Right lung (tissue), 2 donors: ENCODE measurements at regions not wholly inside any gene's neighbourhood (a gene's known extent, or its start where the extent isn't known, plus 50 kb on each side); places are given as distances from the start of the nearest gene placed in this dataset.
A peak's percentile ranks its signal among the peaks of the same experiment; 100 is the strongest.
"Not testable (repeated sequence)": the region's sequence is repeated elsewhere in the genome, so short reads cannot be mapped to it uniquely, and the experiment has no call there.

Experiments used
- DNase-seq, 2 donors: peaks; one replicate each; pipeline ENCODE4 v3.0.0-alpha.2; 2013

- no peak for DNase-seq
Observed at GRCh38 chr14:30160608-30161007, 233.0 kb upstream of the PRKD1 start.

- no peak for DNase-seq
Observed at GRCh38 chr14:30162066-30162465, 234.4 kb upstream of the PRKD1 start.

GRCh38 chr14:30165255-30165654 lies 237.6 kb upstream of the PRKD1 start:
- no peak for DNase-seq

GRCh38 chr14:30177781-30178180 lies 250.1 kb upstream of the PRKD1 start:
- DNase-seq, result no peak

GRCh38 chr14:30179381-30180130 lies 251.9 kb upstream of the PRKD1 start:
- DNase-seq, result no peak

GRCh38 chr14:30180219-30180618 lies 252.6 kb upstream of the PRKD1 start:
- DNase-seq, result no peak

GRCh38 chr14:30185832-30186231 lies 258.2 kb upstream of the PRKD1 start:
- no peak for DNase-seq

- no peak for DNase-seq
Observed at GRCh38 chr14:30191639-30192279, 264.1 kb upstream of the PRKD1 start.

- no peak for DNase-seq
Observed at GRCh38 chr14:30193101-30193500, 265.5 kb upstream of the PRKD1 start.

GRCh38 chr14:30193845-30194501 lies 266.3 kb upstream of the PRKD1 start:
- DNase-seq, result peak in 1 of 2 donors; percentile 11

GRCh38 chr14:30194741-30195148 lies 267.1 kb upstream of the PRKD1 start:
- no peak for DNase-seq

- no peak for DNase-seq
Observed at GRCh38 chr14:30195941-30196340, 268.3 kb upstream of the PRKD1 start.

GRCh38 chr14:30196861-30197260 lies 269.2 kb upstream of the PRKD1 start:
- DNase-seq, result no peak

- not testable (repeated sequence) for DNase-seq
Observed at GRCh38 chr14:30198720-30199119, 271.1 kb upstream of the PRKD1 start.

- no peak for DNase-seq
Observed at GRCh38 chr14:30204431-30204980, 276.9 kb upstream of the PRKD1 start.

GRCh38 chr14:30209136-30209535 lies 281.5 kb upstream of the PRKD1 start:
- DNase-seq, result no peak

GRCh38 chr14:30210630-30211029 lies 283.0 kb upstream of the PRKD1 start:
- DNase-seq, result no peak

- no peak for DNase-seq
Observed at GRCh38 chr14:30211326-30211725, 283.7 kb upstream of the PRKD1 start.

GRCh38 chr14:30214014-30214413 lies 286.4 kb upstream of the PRKD1 start:
- no peak for DNase-seq

GRCh38 chr14:30214461-30215090 lies 286.9 kb upstream of the PRKD1 start:
- DNase-seq, result peak; percentile 24 to 35

GRCh38 chr14:30218907-30219306 lies 291.3 kb upstream of the PRKD1 start:
- no peak for DNase-seq

- DNase-seq, result no peak
Observed at GRCh38 chr14:30221546-30221945, 293.9 kb upstream of the PRKD1 start.
